Epithelial cell of proximal tubule (primary cell): ENCODE measurements at regions not wholly inside any gene's neighbourhood (a gene's known extent, or its start where the extent isn't known, plus 50 kb on each side); places are given as distances from the start of the nearest gene placed in this dataset.

ENCODE experiments used
- DNase-seq: peaks from one replicate; pipeline ENCODE4 v3.0.0-alpha.2; 2011; ENCODE audit warnings: low read depth
- H3K4me3 ChIP-seq: 2 replicates; pipeline ENCODE4 v1.5.1; 2011; ENCODE audit warnings: low read depth, mild to moderate bottlenecking, low read length
- TF ChIP-seq, protein P1 (sequence below): conservative IDR thresholded peaks from 2 replicates; pipeline ENCODE4 v1.5.1; 2012; ENCODE audit warnings: low read depth, mild to moderate bottlenecking, low read length

DNA sequence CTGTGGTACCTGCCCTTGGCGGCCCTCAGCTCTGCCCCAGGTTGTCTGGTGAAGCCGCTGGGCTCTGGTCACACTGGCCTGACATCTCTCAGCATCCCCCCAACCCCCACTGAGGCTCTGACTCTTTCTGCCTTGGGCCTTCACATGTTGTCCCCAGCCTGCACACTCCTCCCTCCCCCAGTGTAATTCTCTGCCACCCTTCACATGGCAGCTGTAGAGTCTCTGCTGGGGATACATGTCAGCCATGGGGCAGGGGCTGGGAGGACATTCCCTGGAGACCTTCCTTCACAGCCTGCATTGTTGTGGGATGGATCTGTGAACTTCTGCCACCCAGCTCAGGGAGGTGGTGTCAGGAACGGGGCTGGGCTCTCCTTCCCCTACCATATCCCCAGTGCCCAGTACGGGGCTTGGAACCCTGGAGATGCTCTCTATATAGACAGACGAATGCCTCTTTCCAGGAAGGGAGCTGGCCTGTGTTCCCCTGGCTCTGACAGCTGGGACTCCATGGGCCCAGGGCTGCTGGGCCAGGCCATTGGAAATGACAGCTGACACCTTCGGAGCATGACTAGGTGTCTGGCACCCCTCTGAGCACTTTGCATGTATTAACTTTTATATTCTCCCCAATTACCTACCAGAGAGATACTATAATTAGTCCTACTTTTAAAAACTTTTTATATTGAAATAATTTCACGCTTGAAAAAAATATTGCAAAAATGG is 151.5 kb downstream of the INHBB start:
- H3K4me3 ChIP-seq: no peak overlapping the region
- DNase-seq: no peak
- TF ChIP-seq, protein P1, sequence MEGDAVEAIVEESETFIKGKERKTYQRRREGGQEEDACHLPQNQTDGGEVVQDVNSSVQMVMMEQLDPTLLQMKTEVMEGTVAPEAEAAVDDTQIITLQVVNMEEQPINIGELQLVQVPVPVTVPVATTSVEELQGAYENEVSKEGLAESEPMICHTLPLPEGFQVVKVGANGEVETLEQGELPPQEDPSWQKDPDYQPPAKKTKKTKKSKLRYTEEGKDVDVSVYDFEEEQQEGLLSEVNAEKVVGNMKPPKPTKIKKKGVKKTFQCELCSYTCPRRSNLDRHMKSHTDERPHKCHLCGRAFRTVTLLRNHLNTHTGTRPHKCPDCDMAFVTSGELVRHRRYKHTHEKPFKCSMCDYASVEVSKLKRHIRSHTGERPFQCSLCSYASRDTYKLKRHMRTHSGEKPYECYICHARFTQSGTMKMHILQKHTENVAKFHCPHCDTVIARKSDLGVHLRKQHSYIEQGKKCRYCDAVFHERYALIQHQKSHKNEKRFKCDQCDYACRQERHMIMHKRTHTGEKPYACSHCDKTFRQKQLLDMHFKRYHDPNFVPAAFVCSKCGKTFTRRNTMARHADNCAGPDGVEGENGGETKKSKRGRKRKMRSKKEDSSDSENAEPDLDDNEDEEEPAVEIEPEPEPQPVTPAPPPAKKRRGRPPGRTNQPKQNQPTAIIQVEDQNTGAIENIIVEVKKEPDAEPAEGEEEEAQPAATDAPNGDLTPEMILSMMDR: no peak

DNA sequence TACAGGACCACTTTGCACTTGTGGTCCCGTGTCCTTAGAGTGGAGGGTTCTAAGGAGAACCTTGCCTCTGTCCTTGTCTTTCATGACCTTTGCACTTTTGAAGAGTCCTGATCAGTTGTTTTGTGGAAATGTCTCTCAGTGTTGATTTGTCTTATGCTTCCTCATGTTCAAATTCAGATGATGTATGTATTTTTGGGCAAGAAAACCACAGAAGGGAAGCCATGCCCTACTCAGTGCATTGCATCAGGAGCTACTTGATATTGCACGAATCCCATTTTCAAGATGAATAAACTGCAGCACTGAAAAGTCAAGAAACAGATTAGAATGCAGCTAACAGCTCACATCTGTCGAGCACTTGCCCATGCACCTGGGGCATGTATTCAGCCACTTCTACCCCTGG is 152.2 kb downstream of the INHBB start:
- TF ChIP-seq, protein P1: no peak
- DNase-seq: no peak
- H3K4me3 ChIP-seq: no peak overlapping the region

DNA sequence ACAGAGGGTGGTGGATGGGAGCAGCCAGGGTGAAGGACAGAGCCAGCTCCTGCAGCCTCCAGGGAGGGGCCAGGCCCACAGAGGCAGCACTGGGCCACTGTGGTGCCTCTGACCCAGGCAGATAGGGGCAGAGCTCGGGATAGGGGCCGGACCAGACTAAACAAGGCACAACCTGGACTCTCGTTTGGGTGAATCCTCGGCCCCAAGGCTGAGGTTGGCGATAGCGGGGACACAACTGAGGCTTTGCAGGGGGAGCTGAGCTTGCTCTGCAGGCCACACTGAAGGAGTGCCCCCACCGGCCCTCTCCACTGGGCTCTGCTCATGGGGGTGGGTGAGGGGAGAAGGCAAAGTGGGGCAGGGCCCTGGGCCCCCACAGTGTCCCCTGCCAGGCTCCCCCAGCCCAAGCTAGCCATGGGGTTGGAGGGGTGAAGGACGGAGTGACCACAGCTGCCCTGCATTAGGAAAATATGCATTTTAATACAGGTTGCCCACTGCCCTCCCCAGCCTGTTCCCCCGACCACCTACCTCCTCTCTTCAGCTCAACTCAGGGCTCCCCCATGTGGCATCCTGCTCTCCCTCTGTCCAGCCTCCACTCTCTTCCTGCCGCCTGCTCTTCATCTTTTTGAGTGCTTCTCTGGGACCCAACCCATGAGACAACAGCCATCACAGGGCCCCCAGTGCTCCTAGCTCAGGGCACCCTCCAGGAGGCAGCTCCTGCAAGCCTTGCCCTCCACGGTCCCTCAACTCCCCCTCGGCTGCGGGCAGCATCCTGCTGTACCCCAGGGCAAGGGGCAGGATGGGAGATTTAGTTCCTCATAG is 152.8 kb downstream of the INHBB start:
- H3K4me3 ChIP-seq: no peak overlapping the region
- DNase-seq: no peak
- TF ChIP-seq, protein P1: no peak

DNA sequence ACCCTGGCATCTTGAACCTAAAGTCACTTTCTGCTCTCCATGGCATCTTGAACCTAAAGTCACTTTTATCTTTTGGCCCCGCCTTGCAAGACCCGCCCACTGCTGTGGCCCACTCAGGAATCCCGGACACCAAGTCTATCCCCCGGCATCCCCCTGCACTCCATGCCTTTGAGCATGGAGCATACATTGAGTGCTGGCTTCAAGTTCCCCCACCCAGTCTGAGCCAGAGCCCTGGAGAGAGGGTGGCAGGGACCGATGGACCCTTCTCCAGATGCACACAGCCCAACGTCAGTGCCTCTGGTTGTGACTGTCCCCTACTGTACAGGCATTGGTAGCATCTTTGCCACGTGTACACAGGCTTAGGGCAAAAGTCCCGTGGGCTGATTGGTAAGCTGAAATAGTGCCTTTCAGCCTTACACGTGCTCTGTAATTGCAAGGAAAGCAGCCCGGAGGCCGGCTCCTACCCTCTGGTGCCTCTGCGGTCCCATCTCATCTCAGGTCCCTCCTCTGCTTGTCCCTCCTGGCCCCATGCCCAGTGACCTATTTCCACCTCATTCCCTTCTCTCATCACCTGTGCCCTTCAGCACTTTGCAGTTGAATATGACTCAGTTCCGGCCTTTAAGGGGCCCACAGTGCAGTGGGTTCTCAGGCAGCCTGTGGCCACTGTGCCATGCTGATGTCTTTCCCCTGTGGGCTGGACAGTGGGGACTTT is 154.0 kb downstream of the INHBB start:
- H3K4me3 ChIP-seq: no peak overlapping the region
- no peak for DNase-seq

DNA sequence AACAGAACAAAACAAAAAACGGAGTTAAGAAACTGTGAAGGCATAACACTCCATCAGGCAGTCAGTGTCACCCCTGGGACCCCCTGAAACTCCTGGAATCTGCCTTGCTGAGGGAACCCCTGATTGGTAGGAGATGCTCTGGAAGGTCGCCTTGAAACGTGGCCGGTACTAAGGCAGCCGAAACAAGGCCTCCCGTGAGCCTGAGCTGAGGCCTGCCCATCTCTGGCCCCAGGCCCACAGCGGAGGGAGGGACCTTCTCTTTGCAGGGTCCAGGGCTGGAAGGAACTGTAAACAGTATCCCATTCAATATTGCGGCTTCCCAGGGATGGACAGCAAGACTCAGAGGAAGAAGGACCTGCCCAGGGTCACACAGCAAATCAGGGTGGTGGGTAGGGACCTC is 155.7 kb downstream of the INHBB start:
- no peak for DNase-seq
- no peak overlapping the region for H3K4me3 ChIP-seq
- TF ChIP-seq, protein P1: no peak

More for the DNA sequence above, 154.0 kb downstream of the INHBB start:
- TF ChIP-seq, protein P1: no peak

DNA sequence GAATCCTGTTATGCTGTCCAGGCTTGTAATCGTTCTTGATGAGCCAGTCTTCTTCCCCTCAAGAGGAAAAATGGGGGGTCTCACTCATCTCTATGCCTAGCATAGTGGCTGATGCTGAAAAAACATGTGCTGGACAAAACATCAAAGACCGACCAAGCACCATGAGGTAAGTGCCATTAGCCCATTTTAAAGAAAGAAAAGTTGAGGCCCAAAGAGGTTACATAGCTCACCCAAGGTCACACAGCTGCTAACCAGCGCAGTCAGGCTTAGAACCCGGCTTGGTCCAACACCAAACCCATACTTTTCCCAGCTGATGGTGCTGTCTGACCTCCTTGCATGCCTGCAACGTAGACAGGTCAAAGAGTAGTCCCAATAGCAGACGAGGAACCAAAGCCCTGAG is 156.4 kb downstream of the INHBB start:
- DNase-seq: no peak
- no peak overlapping the region for H3K4me3 ChIP-seq
- TF ChIP-seq, protein P1: no peak
